HG03378 (cell line): ENCODE measurements at regions not wholly inside any gene's neighbourhood (a gene's known extent, or its start where the extent isn't known, plus 50 kb on each side); places are given as distances from the start of the nearest gene placed in this dataset.
"Not testable (repeated sequence)": the region's sequence is repeated elsewhere in the genome, so short reads cannot be mapped to it uniquely, and the experiment has no call there.

ENCODE experiments used
- ATAC-seq: cut with Tn5 transposase; IDR thresholded peaks from one replicate; pipeline ENCODE4 v1.9.1; 2021; ENCODE audit warnings: mild to moderate bottlenecking, moderate library complexity; ENCODE audit not compliant: unreplicated experiment

GRCh38 chr2:17206771-17207170 is 311.5 kb downstream of the RAD51AP2 start:
- ATAC-seq = no peak

- ATAC-seq = not testable (repeated sequence)
Measured at GRCh38 chr2:17204214-17204613, 314.0 kb downstream of the RAD51AP2 start.

- ATAC-seq = peak; percentile 94
Measured at GRCh38 chr2:17202628-17203027, 315.6 kb downstream of the RAD51AP2 start.

- no peak for ATAC-seq
Measured at GRCh38 chr2:17199741-17200140, 318.5 kb downstream of the RAD51AP2 start.

- no peak for ATAC-seq
Measured at GRCh38 chr2:17196380-17196779, 321.9 kb downstream of the RAD51AP2 start.

- ATAC-seq = no peak
Measured at GRCh38 chr2:17195016-17195415, 323.2 kb downstream of the RAD51AP2 start.

- ATAC-seq = no peak
Measured at GRCh38 chr2:17194083-17194482, 324.2 kb downstream of the RAD51AP2 start.

GRCh38 chr2:17193433-17193890 is 324.8 kb downstream of the RAD51AP2 start:
- ATAC-seq = not testable (repeated sequence)

- no peak for ATAC-seq
Measured at GRCh38 chr2:17191223-17191622, 327.0 kb downstream of the RAD51AP2 start.

GRCh38 chr2:17190527-17190926 is 327.7 kb downstream of the RAD51AP2 start:
- ATAC-seq = no peak

- ATAC-seq = no peak
Measured at GRCh38 chr2:17188721-17189120, 329.5 kb downstream of the RAD51AP2 start.

GRCh38 chr2:17184512-17184911 is 333.7 kb downstream of the RAD51AP2 start:
- ATAC-seq = no peak

GRCh38 chr2:17182399-17182798 is 335.8 kb downstream of the RAD51AP2 start:
- ATAC-seq = no peak

GRCh38 chr2:17181051-17181752 is 337.0 kb downstream of the RAD51AP2 start:
- no peak for ATAC-seq

GRCh38 chr2:17179145-17179808 is 339.0 kb downstream of the RAD51AP2 start:
- ATAC-seq = no peak

GRCh38 chr2:17177088-17177487 is 341.2 kb downstream of the RAD51AP2 start:
- no peak for ATAC-seq

GRCh38 chr2:17171446-17172049 is 346.7 kb downstream of the RAD51AP2 start:
- ATAC-seq = peak; percentile 84

- no peak for ATAC-seq
Measured at GRCh38 chr2:17166506-17166905, 351.7 kb downstream of the RAD51AP2 start.

- no peak for ATAC-seq
Measured at GRCh38 chr2:17164550-17164949, 353.7 kb downstream of the RAD51AP2 start.

- no peak for ATAC-seq
Measured at GRCh38 chr2:17163638-17164037, 354.6 kb downstream of the RAD51AP2 start.

- no peak for ATAC-seq
Measured at GRCh38 chr2:17162713-17163112, 355.5 kb downstream of the RAD51AP2 start.

GRCh38 chr2:17160594-17160993 is 357.6 kb downstream of the RAD51AP2 start:
- ATAC-seq = peak; percentile 56
